GM20000 (cell line): ENCODE measurements at regions not wholly inside any gene's neighbourhood (a gene's known extent, or its start where the extent isn't known, plus 50 kb on each side); places are given as distances from the start of the nearest gene placed in this dataset.

Experiments used
- DNase-seq: peaks from one replicate; pipeline ENCODE4 v3.0.0; 2012; ENCODE audit warnings: low spot score
- TF ChIP-seq, protein P1 (sequence below): IDR thresholded peaks from 2 replicates; pipeline ENCODE4 v1.5.1; 2012; ENCODE audit warnings: mild to moderate bottlenecking, control low read depth; ENCODE audit errors: extremely low read depth, missing control alignments

DNA sequence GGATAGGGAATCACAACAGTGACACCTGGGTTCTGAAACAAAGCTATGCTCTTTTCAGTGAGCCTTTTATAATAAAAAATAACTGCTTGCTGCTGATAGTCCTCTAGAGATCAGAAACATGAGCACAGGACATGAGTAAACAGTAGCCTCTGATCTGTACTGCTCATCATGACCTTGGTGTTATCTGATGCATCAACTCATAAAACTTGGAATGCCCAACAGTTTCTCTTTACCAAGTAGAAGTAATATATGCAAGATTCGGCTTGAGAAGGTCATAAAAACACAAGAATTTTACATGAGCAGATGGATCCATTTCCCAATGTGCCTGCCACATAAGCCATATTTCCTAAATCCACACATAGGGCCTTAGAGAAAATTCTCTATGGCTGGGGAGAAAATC is 318.3 kb upstream of the GRAMD2B start:
- DNase-seq: no peak
- TF ChIP-seq, protein P1, sequence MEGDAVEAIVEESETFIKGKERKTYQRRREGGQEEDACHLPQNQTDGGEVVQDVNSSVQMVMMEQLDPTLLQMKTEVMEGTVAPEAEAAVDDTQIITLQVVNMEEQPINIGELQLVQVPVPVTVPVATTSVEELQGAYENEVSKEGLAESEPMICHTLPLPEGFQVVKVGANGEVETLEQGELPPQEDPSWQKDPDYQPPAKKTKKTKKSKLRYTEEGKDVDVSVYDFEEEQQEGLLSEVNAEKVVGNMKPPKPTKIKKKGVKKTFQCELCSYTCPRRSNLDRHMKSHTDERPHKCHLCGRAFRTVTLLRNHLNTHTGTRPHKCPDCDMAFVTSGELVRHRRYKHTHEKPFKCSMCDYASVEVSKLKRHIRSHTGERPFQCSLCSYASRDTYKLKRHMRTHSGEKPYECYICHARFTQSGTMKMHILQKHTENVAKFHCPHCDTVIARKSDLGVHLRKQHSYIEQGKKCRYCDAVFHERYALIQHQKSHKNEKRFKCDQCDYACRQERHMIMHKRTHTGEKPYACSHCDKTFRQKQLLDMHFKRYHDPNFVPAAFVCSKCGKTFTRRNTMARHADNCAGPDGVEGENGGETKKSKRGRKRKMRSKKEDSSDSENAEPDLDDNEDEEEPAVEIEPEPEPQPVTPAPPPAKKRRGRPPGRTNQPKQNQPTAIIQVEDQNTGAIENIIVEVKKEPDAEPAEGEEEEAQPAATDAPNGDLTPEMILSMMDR: no peak

DNA sequence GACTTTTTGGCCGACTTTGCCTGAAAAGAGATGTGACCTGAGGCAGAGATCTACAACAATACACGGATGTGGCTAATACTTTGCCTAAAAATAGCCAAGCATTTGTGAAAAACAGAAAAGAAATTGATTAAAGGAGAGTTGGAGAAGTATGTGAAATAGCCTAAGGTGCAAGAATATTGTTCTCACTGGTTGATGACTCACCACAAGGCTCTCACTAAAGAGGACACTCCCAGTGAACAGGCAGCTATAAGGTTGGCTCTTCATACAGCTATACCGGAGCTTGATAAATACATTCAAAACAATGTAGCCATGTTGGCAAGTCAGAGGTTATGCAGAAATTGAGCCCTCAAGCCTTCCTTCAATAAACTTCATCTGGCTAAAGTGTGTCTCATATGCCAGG is 317.2 kb upstream of the GRAMD2B start:
- DNase-seq: no peak
- TF ChIP-seq, protein P1: no peak

DNA sequence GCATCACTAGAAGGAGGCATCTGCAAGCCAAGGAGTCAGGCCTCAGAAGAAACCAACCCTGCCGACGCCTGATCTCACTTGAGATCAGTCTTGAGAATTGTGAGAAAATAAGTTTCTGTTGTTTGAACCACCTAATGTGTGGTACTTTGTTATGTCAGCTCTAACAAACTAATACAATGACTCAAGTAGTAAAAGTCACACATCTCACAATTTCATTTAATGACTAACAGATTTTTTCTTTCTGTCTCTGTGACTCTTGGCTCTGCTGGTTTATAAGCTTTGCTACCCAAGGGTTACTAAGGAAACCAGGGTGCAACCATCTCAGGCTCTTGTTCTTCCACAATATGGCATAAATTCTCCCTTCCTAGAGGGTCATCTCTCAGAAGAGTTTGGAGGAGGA is 315.8 kb upstream of the GRAMD2B start:
- TF ChIP-seq, protein P1: no peak
- no peak for DNase-seq

DNA sequence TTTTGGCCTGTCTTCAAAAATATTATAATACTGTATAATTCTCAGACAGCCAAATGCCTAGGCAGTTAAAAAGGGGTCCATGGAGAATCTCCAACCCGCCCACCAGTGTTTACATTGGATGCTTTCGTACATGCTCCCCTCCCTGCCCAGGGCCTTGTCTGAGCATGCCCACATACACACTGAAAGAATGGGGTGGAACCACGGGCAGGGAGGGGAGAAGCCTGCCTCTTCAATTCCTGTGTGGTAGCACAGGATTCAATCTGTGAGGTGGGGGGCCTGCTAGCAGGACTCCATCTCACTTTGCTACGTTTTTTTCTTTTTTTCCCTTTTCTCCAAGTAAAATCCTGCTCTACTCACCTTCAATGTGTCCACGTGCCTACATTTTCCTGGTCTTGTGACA is 314.7 kb upstream of the GRAMD2B start:
- DNase-seq: no peak
- TF ChIP-seq, protein P1: no peak

DNA sequence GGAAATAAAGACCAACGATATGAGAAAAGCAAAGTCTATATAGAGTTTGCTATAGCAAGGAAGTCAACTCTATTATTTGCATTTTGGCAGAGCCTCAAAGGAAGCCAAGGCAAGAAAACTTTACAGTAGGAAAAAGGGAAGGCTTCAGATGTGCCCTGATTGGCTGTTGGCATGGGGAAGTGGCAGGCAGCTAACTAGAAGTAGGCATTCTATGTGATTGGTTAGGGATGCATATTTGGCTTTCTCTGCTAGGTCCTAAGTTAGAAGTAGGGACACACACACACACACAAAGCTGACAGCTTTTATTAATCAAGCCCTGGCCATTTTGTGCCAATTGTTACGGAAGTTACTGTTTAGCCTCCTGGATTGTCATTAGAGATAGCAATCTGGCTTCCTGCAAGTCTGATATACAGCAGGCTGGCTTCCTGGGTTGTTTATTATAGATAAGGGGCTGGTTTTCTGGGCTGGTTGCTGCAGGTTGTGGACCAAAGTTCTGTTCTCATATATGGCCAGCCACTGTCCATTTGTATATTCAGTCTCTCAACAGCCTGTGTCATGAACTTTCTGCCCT is 308.1 kb upstream of the GRAMD2B start:
- no peak for DNase-seq
- TF ChIP-seq, protein P1: no peak

DNA sequence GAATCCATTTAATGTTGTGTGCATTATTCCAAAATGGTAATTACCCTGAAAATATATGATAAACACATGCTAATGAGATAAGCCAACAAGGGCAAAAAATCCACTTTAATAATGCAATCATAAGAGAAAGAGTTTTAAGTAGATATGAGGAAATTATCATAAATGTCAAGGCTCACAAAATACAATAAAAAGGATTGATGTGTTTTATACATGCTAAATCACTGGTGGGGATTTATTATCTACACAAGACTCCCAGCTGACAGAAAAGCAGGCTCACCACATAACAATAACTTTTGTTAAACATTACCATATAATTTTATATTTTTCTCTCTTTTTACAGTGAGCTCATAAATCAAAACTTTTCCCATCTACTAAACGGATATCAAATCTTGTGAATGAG is 306.2 kb upstream of the GRAMD2B start:
- no peak for DNase-seq
- TF ChIP-seq, protein P1: no peak

DNA sequence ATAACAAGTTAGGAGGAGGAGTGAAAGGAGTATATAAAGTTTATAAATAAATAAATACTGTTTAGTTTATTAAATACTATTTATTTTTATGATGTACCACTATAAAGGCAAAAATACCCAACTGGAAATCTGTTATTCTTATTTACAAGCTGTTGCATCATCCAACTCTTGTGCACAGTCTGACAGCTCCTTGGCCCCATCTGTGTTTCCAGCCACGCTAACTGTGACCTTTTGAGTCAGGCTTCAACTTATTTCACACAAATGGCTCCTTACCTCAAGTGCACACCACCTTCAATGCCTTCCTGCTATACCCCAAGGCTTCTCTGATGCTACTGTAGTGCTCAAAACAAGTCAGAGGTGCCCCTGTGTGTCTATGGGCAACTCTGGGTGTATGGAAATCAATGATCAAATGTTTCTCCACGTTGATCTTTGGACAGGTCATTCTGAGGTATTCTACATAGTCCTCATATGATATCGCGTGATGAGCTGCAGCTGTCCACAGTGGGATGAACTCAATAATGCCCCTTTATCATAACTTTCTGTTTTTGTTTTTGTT is 303.2 kb upstream of the GRAMD2B start:
- no peak for DNase-seq
- TF ChIP-seq, protein P1: no peak
